PC-9 (cell line): ENCODE measurements at regions not wholly inside any gene's neighbourhood (a gene's known extent, or its start where the extent isn't known, plus 50 kb on each side); places are given as distances from the start of the nearest gene placed in this dataset.

Source experiments
- BruUV-seq: library from RNA; stranded (reverse); fragments of 400-500 nt; replicated peaks from 2 replicates; lab custom pipeline; 2021; lab: Mats Ljungman, UMichigan
- CTCF ChIA-PET: fragments of 300-600 bp; sonication (Branson Sonifier 250); formaldehyde crosslinking; loops from one replicate; lab custom pipeline; 2022; ENCODE audit warnings: antibody characterized with exemption; lab: Charles Lee
- POLR2A ChIA-PET: fragments of 300-600 bp; sonication (Branson Sonifier 250); formaldehyde crosslinking; loops from one replicate; lab custom pipeline; 2022; ENCODE audit warnings: antibody characterized with exemption; ENCODE audit not compliant: unreplicated experiment; lab: Charles Lee
- DNase-seq, 2 experiments: peaks; one replicate each; pipeline versions ENCODE4 v3.0.0 to v3.0.0-alpha.2; 2015 to 2022; ENCODE audit warnings: mixed read lengths in 1 of 2
- H2AFZ ChIP-seq: fragments of 200-600 bp; sonication (generic); 2 replicates; pipeline ENCODE4 v1.8.1; 2017; ENCODE audit warnings: antibody characterized with exemption
- H3F3A ChIP-seq: fragments of 200-600 bp; sonication (generic); 2 replicates; pipeline ENCODE4 v1.8.1; 2017; ENCODE audit warnings: antibody characterized with exemption, mild to moderate bottlenecking, low read depth; ENCODE audit not compliant: insufficient read depth
- H3K27ac ChIP-seq: fragments of 200-600 bp; sonication (generic); 2 replicates; pipeline ENCODE4 v1.6.1; 2016; ENCODE audit warnings: mixed run types
- H3K27me3 ChIP-seq: fragments of 200-600 bp; sonication (generic); 2 replicates; pipeline ENCODE4 v1.6.1; 2016; ENCODE audit warnings: low read depth, mixed run types; ENCODE audit not compliant: insufficient read depth
- H3K36me3 ChIP-seq: fragments of 200-600 bp; sonication (generic); 2 replicates; pipeline ENCODE4 v1.6.1; 2016; ENCODE audit warnings: low read depth, mixed run types
- H3K4me1 ChIP-seq: fragments of 200-600 bp; sonication (generic); replicated peaks from 2 replicates; pipeline ENCODE4 v1.6.1; 2016; ENCODE audit warnings: mixed run types; ENCODE audit not compliant: insufficient read depth
- H3K4me2 ChIP-seq: fragments of 200-600 bp; sonication (generic); 2 replicates; pipeline ENCODE4 v1.6.1; 2017; ENCODE audit warnings: mixed run types
- H3K4me3 ChIP-seq: fragments of 200-600 bp; sonication (generic); 2 replicates; pipeline ENCODE4 v1.6.1; 2016; ENCODE audit warnings: mixed run types
- H3K79me2 ChIP-seq: fragments of 200-600 bp; sonication (generic); 2 replicates; pipeline ENCODE4 v1.6.1; 2017; ENCODE audit warnings: low read depth, mixed run types
- H3K9me2 ChIP-seq: fragments of 200-600 bp; sonication (generic); 2 replicates; pipeline ENCODE4 v1.8.1; 2017; ENCODE audit warnings: mild to moderate bottlenecking; ENCODE audit not compliant: insufficient read depth
- H3K9me3 ChIP-seq: fragments of 200-600 bp; sonication (generic); 2 replicates; pipeline ENCODE4 v1.8.1; 2016; ENCODE audit warnings: low read depth; ENCODE audit not compliant: insufficient read depth
- H4K20me1 ChIP-seq: fragments of 200-600 bp; sonication (generic); 2 replicates; pipeline ENCODE4 v1.8.1; 2017; ENCODE audit not compliant: insufficient read depth
- EZH2 ChIP-seq: fragments of 200-600 bp; sonication (generic); IDR thresholded peaks from 2 replicates; pipeline ENCODE4 v1.8.0; 2017; ENCODE audit warnings: antibody characterized with exemption, low read depth
- intact Hi-C: fragments of 100-400 bp; cut with micrococcal nuclease; formaldehyde crosslinking; loops from one replicate; pipeline ENCODE4 v1.10.0; 2022; ENCODE audit not compliant: unreplicated experiment
- TF ChIP-seq, protein P1 (sequence below): fragments of 200-600 bp; sonication (generic); conservative IDR thresholded peaks from 2 replicates; pipeline ENCODE4 v1.6.1; 2017; ENCODE audit warnings: mixed run types, antibody characterized with exemption, mild to moderate bottlenecking, moderate library complexity

DNA sequence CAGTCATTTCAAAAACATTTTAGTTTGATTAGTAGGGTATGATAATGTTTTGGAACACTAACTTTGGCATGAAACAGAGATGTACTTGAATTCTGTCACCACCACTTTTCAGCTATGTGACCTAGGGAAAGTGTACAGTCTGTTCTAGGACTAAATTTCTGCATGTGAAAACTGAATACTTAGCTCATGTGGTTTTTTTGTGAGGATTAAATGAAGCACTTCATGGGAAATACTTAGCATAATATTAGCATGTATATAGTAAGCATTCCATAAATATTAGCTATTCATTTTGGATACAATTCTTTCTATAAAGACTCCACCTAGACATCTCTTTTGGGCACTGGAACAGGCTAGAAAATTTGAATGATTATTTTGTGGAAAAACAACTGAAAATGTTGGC lies 1379.4 kb downstream of the RPA4 start:
- Histone ChIP-seq H3K9me2 (no peaks in the 10 kb centered on the region), H3K27me3 (no peaks in the 10 kb centered on the region), H3K4me2 (no peak overlapping the region), H2AFZ (no peak overlapping the region), H3K27ac (no peak overlapping the region), H3K9me3 (no peaks in the 10 kb centered on the region), H4K20me1 (no peaks in the 10 kb centered on the region), H3K4me3 (no peak overlapping the region), H3F3A (no peaks in the 10 kb centered on the region), H3K4me1 (no peaks in the 10 kb centered on the region), H3K36me3 (no peaks in the 10 kb centered on the region), H3K79me2 (no peaks in the 10 kb centered on the region)
- no peak for DNase-seq
- BruUV-seq: no TSS peak
- ChIA-PET POLR2A (no interaction called here), CTCF (no interaction called here)
- intact Hi-C loops: no loop called here
- TF ChIP-seq EZH2: no peak
- TF ChIP-seq, protein P1, sequence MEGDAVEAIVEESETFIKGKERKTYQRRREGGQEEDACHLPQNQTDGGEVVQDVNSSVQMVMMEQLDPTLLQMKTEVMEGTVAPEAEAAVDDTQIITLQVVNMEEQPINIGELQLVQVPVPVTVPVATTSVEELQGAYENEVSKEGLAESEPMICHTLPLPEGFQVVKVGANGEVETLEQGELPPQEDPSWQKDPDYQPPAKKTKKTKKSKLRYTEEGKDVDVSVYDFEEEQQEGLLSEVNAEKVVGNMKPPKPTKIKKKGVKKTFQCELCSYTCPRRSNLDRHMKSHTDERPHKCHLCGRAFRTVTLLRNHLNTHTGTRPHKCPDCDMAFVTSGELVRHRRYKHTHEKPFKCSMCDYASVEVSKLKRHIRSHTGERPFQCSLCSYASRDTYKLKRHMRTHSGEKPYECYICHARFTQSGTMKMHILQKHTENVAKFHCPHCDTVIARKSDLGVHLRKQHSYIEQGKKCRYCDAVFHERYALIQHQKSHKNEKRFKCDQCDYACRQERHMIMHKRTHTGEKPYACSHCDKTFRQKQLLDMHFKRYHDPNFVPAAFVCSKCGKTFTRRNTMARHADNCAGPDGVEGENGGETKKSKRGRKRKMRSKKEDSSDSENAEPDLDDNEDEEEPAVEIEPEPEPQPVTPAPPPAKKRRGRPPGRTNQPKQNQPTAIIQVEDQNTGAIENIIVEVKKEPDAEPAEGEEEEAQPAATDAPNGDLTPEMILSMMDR: no peak

DNA sequence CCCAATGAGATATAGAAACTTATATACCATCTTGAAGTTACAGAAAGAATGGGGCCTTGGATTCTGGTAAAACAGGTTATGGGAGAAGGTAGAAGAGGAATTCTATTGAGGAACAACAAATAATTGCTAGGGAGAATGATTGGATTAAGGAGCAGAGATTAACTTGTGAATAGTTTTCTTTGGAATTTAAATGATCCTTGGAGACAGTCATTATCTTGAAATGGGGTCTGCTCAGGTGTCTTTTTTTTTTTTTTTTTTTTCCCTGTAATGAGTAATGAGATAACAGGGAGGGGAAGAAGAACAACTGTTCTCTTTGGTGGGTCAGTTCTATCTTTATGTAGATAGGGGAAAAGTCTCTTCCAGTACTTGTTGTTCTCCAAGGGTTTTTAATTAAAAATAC lies 1406.0 kb downstream of the RPA4 start:
- no peaks in the 10 kb centered on the region for H3F3A ChIP-seq
- H3K4me1 ChIP-seq: no peaks in the 10 kb centered on the region
- H3K27ac ChIP-seq: no peak overlapping the region
- no peaks in the 10 kb centered on the region for H3K9me3 ChIP-seq
- no peak overlapping the region for H3K4me3 ChIP-seq
- no peak for DNase-seq
- intact Hi-C loops: no loop called here
- H4K20me1 ChIP-seq: no peaks in the 10 kb centered on the region
- H3K79me2 ChIP-seq: no peaks in the 10 kb centered on the region
- H2AFZ ChIP-seq: no peak overlapping the region
- ChIA-PET POLR2A (no interaction called here), CTCF (no interaction called here)
- TF ChIP-seq EZH2: no peak
- TF ChIP-seq, protein P1: no peak
- BruUV-seq: no TSS peak
- no peaks in the 10 kb centered on the region for H3K9me2 ChIP-seq
- no peaks in the 10 kb centered on the region for H3K36me3 ChIP-seq
- no peaks in the 10 kb centered on the region for H3K27me3 ChIP-seq
- no peak overlapping the region for H3K4me2 ChIP-seq

DNA sequence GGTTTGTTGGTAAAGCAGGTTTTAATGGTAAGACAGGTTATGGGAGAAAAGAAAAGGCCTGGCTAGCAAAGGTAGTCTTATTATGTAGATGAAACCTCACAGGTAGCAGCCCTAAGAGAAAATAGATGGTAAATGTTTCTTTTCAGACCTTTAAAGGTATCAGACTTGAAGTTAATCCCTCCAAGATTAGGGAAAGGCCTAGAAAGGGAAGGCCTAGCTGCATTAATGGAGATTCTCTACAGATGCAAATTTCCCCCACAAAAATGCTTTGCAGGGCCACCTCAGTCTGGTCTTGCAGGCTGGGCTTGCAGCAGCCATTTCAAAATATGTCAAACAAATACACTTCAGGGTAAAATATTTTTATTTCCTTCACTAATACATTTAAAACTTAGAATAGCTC lies 1410.6 kb downstream of the RPA4 start:
- intact Hi-C loops: no loop called here
- no TSS peak for BruUV-seq
- Histone ChIP-seq H3K36me3 (no peaks in the 10 kb centered on the region), H3K4me2 (no peak overlapping the region), H3K4me3 (no peak overlapping the region), H3K9me3 (no peaks in the 10 kb centered on the region), H2AFZ (no peak overlapping the region), H4K20me1 (no peaks in the 10 kb centered on the region), H3K79me2 (no peaks in the 10 kb centered on the region), H3K4me1 (no peaks in the 10 kb centered on the region), H3K9me2 (no peaks in the 10 kb centered on the region), H3K27me3 (no peaks in the 10 kb centered on the region), H3F3A (no peaks in the 10 kb centered on the region), H3K27ac (no peak overlapping the region)
- POLR2A ChIA-PET: no interaction called here
- CTCF ChIA-PET: no interaction called here
- TF ChIP-seq, protein P1: no peak
- no peak for TF ChIP-seq EZH2
- DNase-seq: no peak
